OCI-LY1 (cell line): ENCODE measurements at regions not wholly inside any gene's neighbourhood (a gene's known extent, or its start where the extent isn't known, plus 50 kb on each side); places are given as distances from the start of the nearest gene placed in this dataset.

Experiments used
- EZH2 ChIP-seq: fragments of 200-600 bp; sonication (generic), shearing (Covaris generic); IDR thresholded peaks from 2 replicates; pipeline ENCODE4 v1.8.0; 2017; ENCODE audit warnings: borderline replicate concordance, mixed run types, mild to moderate bottlenecking, antibody characterized with exemption, low read length, moderate library complexity, mixed read lengths
- TF ChIP-seq, protein P1 (sequence below): fragments of 200-600 bp; sonication (generic), shearing (Covaris generic); IDR thresholded peaks from 2 replicates; pipeline ENCODE4 v1.5.1; 2017; ENCODE audit warnings: mild to moderate bottlenecking, antibody characterized with exemption, low read length, moderate library complexity, mixed read lengths

DNA sequence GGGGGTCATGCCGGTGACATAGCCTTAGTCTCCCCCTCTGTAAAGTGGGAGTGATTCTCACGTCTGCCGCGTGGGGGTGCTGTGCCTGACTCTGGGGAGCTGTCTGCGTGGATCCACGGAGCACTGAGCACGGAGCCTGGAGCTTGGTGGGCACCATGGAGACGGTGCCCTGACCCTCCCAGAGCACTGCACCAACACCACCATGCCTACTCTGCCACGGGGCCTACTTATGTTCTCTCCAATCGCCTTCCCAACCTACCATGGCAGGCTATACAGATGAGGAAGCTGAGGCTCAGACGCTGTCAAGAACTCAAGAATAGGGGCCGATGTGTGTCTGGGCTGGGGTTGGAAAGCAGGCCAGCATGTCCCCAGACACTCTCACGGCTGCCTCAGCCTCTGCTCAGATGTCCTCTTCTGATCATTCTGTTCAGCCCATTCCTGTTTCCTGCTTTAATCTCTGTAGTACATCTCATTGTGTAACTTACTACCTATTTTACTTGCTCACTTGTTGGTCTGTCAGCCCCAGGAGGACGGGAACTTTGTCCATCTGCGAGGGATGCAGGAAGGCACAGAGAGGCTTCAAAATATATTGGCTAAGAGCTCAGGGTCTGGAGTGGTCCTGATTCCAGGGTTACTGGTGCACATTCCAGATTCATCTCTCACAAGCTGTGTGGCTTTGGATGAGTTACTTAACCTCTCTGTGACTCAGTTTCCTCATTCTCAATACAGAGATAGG, 168.1 kb upstream of the HS6ST1 start:
- no peak for TF ChIP-seq EZH2
- TF ChIP-seq, protein P1, sequence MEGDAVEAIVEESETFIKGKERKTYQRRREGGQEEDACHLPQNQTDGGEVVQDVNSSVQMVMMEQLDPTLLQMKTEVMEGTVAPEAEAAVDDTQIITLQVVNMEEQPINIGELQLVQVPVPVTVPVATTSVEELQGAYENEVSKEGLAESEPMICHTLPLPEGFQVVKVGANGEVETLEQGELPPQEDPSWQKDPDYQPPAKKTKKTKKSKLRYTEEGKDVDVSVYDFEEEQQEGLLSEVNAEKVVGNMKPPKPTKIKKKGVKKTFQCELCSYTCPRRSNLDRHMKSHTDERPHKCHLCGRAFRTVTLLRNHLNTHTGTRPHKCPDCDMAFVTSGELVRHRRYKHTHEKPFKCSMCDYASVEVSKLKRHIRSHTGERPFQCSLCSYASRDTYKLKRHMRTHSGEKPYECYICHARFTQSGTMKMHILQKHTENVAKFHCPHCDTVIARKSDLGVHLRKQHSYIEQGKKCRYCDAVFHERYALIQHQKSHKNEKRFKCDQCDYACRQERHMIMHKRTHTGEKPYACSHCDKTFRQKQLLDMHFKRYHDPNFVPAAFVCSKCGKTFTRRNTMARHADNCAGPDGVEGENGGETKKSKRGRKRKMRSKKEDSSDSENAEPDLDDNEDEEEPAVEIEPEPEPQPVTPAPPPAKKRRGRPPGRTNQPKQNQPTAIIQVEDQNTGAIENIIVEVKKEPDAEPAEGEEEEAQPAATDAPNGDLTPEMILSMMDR: no peak; the same call in 1 of the 2 replicates
